OCI-LY1 (cell line): ENCODE measurements at regions not wholly inside any gene's neighbourhood (a gene's known extent, or its start where the extent isn't known, plus 50 kb on each side); places are given as distances from the start of the nearest gene placed in this dataset.

Experiments
- EZH2 ChIP-seq: fragments of 200-600 bp; sonication (generic), shearing (Covaris generic); IDR thresholded peaks from 2 replicates; pipeline ENCODE4 v1.8.0; 2017; ENCODE audit warnings: borderline replicate concordance, mixed run types, mild to moderate bottlenecking, antibody characterized with exemption, low read length, moderate library complexity, mixed read lengths
- TF ChIP-seq, protein P1 (sequence below): fragments of 200-600 bp; sonication (generic), shearing (Covaris generic); IDR thresholded peaks from 2 replicates; pipeline ENCODE4 v1.5.1; 2017; ENCODE audit warnings: mild to moderate bottlenecking, antibody characterized with exemption, low read length, moderate library complexity, mixed read lengths

DNA sequence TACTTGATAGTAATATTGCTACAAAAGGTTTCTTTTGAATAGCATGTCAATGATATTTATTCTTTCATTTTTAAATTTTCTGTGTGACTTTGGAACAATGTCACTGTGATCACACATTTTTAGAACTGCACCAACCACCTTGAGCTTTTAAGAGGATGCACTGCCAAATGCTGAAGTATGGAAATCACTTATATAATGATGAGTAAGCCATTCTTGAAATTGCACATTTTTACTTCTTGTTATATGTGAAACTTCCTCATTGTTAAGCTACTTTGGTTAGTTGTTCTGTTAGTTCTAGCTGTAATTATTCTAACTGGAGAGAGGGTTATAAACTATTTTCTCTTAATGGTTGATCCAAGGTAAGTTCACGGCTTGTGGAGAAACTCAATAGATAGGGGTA, 547.5 kb downstream of the ZIC1 start:
- TF ChIP-seq, protein P1, sequence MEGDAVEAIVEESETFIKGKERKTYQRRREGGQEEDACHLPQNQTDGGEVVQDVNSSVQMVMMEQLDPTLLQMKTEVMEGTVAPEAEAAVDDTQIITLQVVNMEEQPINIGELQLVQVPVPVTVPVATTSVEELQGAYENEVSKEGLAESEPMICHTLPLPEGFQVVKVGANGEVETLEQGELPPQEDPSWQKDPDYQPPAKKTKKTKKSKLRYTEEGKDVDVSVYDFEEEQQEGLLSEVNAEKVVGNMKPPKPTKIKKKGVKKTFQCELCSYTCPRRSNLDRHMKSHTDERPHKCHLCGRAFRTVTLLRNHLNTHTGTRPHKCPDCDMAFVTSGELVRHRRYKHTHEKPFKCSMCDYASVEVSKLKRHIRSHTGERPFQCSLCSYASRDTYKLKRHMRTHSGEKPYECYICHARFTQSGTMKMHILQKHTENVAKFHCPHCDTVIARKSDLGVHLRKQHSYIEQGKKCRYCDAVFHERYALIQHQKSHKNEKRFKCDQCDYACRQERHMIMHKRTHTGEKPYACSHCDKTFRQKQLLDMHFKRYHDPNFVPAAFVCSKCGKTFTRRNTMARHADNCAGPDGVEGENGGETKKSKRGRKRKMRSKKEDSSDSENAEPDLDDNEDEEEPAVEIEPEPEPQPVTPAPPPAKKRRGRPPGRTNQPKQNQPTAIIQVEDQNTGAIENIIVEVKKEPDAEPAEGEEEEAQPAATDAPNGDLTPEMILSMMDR, result no peak
- no peak for TF ChIP-seq EZH2
